KOPT-K1 (cell line): ENCODE measurements at regions not wholly inside any gene's neighbourhood (a gene's known extent, or its start where the extent isn't known, plus 50 kb on each side); places are given as distances from the start of the nearest gene placed in this dataset.

Experiments
- H3K27ac ChIP-seq: fragments of 200-600 bp; sonication (generic); 2 replicates; pipeline ENCODE4 v1.5.1; 2016; ENCODE audit warnings: antibody characterized with exemption, mild to moderate bottlenecking, low read depth, low read length; ENCODE audit not compliant: poor library complexity, severe bottlenecking
- H3K36me3 ChIP-seq: fragments of 200-600 bp; sonication (generic); 2 replicates; pipeline ENCODE4 v1.5.1; 2017; ENCODE audit warnings: antibody characterized with exemption, mild to moderate bottlenecking, low read length, moderate library complexity; ENCODE audit not compliant: insufficient read depth
- H3K9me3 ChIP-seq: fragments of 200-600 bp; sonication (generic); 2 replicates; pipeline ENCODE4 v1.5.1; 2017; ENCODE audit warnings: antibody characterized with exemption, low read length, mild to moderate bottlenecking; ENCODE audit not compliant: insufficient read depth, poor library complexity, severe bottlenecking

- no peaks in the 10 kb centered on the region for H3K9me3 ChIP-seq
- no peak overlapping the region for H3K27ac ChIP-seq
- H3K36me3 ChIP-seq, result no peaks in the 10 kb centered on the region
Measured at GRCh38 chr18:24987303-24988252, 364.4 kb downstream of the ZNF521 start.

- Histone ChIP-seq H3K9me3 (no peaks in the 10 kb centered on the region), H3K27ac (no peak overlapping the region), H3K36me3 (no peaks in the 10 kb centered on the region)
Measured at GRCh38 chr18:24988253-24988840, 363.6 kb downstream of the ZNF521 start.

- H3K36me3 ChIP-seq, result no peaks in the 10 kb centered on the region
- H3K9me3 ChIP-seq, result no peaks in the 10 kb centered on the region
- H3K27ac ChIP-seq, result no peak overlapping the region
Measured at GRCh38 chr18:24989760-24990593, 362.0 kb downstream of the ZNF521 start.

- H3K36me3 ChIP-seq, result no peaks in the 10 kb centered on the region
- no peaks in the 10 kb centered on the region for H3K9me3 ChIP-seq
- H3K27ac ChIP-seq, result no peak overlapping the region
Measured at GRCh38 chr18:24990671-24991134, 361.3 kb downstream of the ZNF521 start.

GRCh38 chr18:24991141-24992060, 360.6 kb downstream of the ZNF521 start:
- H3K36me3 ChIP-seq, result no peaks in the 10 kb centered on the region
- H3K9me3 ChIP-seq, result no peaks in the 10 kb centered on the region
- no peak overlapping the region for H3K27ac ChIP-seq

- no peak overlapping the region for H3K27ac ChIP-seq
- H3K36me3 ChIP-seq, result no peaks in the 10 kb centered on the region
- no peaks in the 10 kb centered on the region for H3K9me3 ChIP-seq
Measured at GRCh38 chr18:24992491-24992890, 359.5 kb downstream of the ZNF521 start.

GRCh38 chr18:24993628-24994027, 358.3 kb downstream of the ZNF521 start:
- H3K9me3 ChIP-seq, result no peaks in the 10 kb centered on the region
- no peak overlapping the region for H3K27ac ChIP-seq
- H3K36me3 ChIP-seq, result no peaks in the 10 kb centered on the region

- Histone ChIP-seq H3K27ac (no peak overlapping the region), H3K9me3 (peaks cover 12% of the 10 kb centered on the region), H3K36me3 (no peaks in the 10 kb centered on the region)
Measured at GRCh38 chr18:24995056-24995455, 356.9 kb downstream of the ZNF521 start.

- Histone ChIP-seq H3K9me3 (peaks cover 12% of the 10 kb centered on the region), H3K27ac (no peak overlapping the region), H3K36me3 (no peaks in the 10 kb centered on the region)
Measured at GRCh38 chr18:24995755-24996154, 356.2 kb downstream of the ZNF521 start.

- no peaks in the 10 kb centered on the region for H3K36me3 ChIP-seq
- no peak overlapping the region for H3K27ac ChIP-seq
- H3K9me3 ChIP-seq, result peaks cover 12% of the 10 kb centered on the region
Measured at GRCh38 chr18:24999650-25000267, 352.2 kb downstream of the ZNF521 start.

- Histone ChIP-seq H3K36me3 (no peaks in the 10 kb centered on the region), H3K27ac (no peak overlapping the region), H3K9me3 (peaks cover 12% of the 10 kb centered on the region)
Measured at GRCh38 chr18:25001803-25002202, 350.2 kb downstream of the ZNF521 start.

- Histone ChIP-seq H3K9me3 (no peaks in the 10 kb centered on the region), H3K36me3 (no peaks in the 10 kb centered on the region), H3K27ac (peak overlapping the region; percentile 42)
Measured at GRCh38 chr18:25005541-25006403, 346.2 kb downstream of the ZNF521 start.
